NCI-H510A treated with DMSO at 0.1 percent for 48 hours (cell line): ENCODE measurements at regions not wholly inside any gene's neighbourhood (a gene's known extent, or its start where the extent isn't known, plus 50 kb on each side); places are given as distances from the start of the nearest gene placed in this dataset.

Experiments used
- DNase-seq: peaks from one replicate; lab custom pipeline; 2025; lab: John Stamatoyannopoulos, UW

GRCh38 chr15:38672814-38673670, 108.4 kb upstream of the RASGRP1 start:
- DNase-seq: no peak

GRCh38 chr15:38674448-38674847, 109.8 kb upstream of the RASGRP1 start:
- DNase-seq: no peak

- DNase-seq: no peak
These were observed 113.7 kb upstream of the RASGRP1 start for GRCh38 chr15:38678281-38678680.

GRCh38 chr15:38680775-38681174, 116.2 kb upstream of the RASGRP1 start:
- DNase-seq: no peak

- no peak for DNase-seq
These were observed 117.7 kb upstream of the RASGRP1 start for GRCh38 chr15:38682363-38682762.

GRCh38 chr15:38682861-38683260, 118.2 kb upstream of the RASGRP1 start:
- no peak for DNase-seq

GRCh38 chr15:38683382-38684242, 119.0 kb upstream of the RASGRP1 start:
- DNase-seq: peak; percentile 36

- no peak for DNase-seq
These were observed 119.9 kb upstream of the RASGRP1 start for GRCh38 chr15:38684440-38685010.

GRCh38 chr15:38685686-38686339, 121.2 kb upstream of the RASGRP1 start:
- DNase-seq: no peak

- no peak for DNase-seq
These were observed 122.7 kb upstream of the RASGRP1 start for GRCh38 chr15:38687340-38687739.

GRCh38 chr15:38687775-38688495, 123.3 kb upstream of the RASGRP1 start:
- no peak for DNase-seq

GRCh38 chr15:38688761-38689160, 124.1 kb upstream of the RASGRP1 start:
- DNase-seq: no peak

GRCh38 chr15:38689522-38689921, 124.9 kb upstream of the RASGRP1 start:
- DNase-seq: no peak

- no peak for DNase-seq
These were observed 125.6 kb upstream of the RASGRP1 start for GRCh38 chr15:38690216-38690615.

- peak; percentile 6 for DNase-seq
These were observed 126.2 kb upstream of the RASGRP1 start for GRCh38 chr15:38690719-38691332.

GRCh38 chr15:38691377-38691776, 126.8 kb upstream of the RASGRP1 start:
- DNase-seq: no peak

GRCh38 chr15:38691965-38692788, 127.6 kb upstream of the RASGRP1 start:
- no peak for DNase-seq

GRCh38 chr15:38692789-38693062, 128.1 kb upstream of the RASGRP1 start:
- no peak for DNase-seq

GRCh38 chr15:38695249-38696108, 130.9 kb upstream of the RASGRP1 start:
- no peak for DNase-seq
